NCI-H1105 treated with DMSO at 0.1 percent for 48 hours (cell line): ENCODE measurements at regions not wholly inside any gene's neighbourhood (a gene's known extent, or its start where the extent isn't known, plus 50 kb on each side); places are given as distances from the start of the nearest gene placed in this dataset.

Experiments
- DNase-seq: peaks from one replicate; lab custom pipeline; 2025; lab: John Stamatoyannopoulos, UW

DNA sequence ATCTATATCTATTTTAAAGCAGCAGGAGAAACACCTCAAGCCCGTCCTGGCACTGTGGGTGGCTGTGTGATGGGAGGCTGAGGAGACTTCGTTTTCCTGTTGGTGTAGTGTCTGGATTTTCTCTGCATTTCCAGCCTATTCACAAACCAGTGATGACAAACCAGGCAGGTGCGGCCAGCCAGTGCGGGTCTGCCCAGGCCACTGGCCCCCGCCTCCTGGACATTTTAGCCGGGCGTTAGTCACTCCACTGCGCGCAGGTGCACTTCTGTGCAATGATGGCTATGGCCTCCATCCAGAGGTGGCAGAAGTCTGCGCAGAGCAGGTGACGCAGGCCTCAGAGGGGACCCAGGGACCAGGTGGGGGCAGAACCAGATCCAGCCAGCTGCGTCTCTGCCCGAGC is 64.9 kb upstream of the PITRM1 start:
- DNase-seq = no peak

DNA sequence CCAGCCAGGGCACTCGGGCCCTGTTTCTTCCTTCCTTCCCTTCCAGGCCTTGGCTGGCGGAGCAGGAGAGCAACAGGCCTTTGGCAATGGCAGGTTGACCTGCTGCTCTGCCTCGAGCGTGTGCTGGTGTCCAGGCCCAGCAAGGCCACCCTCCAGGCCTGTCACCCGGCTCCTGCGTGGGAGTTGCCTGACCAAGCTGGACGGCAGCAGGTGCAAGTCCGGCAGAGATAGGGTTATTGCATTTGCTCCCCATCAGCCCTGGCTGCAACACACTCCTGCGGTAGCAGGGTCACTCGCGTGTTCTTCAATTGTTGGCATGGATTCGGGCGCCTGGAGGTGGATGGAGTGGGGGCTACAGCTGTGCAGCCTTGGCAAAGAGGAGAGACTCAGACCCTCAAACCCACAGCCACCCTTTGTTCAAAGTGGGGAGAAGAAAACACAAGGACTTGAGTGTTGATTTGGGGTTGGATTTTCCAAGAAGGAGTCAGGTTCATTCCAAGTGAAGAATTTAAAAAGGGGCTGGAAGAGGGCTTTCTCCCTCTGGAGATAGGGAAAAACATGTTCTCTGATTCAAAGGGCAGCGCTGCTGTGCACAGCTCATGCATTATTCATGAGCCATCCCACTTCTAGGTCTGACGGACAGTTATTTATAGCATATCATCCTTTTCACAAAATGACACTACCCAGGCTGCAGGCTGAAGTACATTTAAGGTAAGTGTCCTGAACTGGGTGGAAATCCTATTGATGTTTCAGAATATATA is 64.2 kb upstream of the PITRM1 start:
- no peak for DNase-seq

DNA sequence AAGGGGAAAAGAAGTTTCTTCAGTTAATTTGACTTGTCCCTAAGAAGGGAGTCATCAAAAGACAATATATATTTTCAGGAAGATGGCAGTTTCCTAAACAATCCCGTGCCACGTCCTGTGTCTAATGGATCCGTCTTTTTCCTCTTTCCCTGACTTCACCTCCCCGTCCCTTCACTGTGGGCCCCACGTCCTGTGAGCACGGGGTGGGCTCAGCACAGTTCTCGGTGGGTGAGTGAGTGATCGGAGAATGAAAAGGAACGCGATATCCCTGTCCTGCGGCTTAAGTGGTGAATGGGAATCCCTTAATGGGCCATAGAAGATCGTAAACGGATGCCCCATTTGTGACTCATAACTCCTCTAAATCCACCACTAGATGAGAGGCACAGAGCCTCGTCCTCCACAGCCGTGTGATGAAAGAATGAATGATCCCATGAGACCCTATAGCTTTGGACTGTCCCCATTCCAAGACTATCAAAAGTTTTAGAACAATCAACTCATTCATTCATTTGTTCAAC is 63.5 kb upstream of the PITRM1 start:
- DNase-seq = no peak

DNA sequence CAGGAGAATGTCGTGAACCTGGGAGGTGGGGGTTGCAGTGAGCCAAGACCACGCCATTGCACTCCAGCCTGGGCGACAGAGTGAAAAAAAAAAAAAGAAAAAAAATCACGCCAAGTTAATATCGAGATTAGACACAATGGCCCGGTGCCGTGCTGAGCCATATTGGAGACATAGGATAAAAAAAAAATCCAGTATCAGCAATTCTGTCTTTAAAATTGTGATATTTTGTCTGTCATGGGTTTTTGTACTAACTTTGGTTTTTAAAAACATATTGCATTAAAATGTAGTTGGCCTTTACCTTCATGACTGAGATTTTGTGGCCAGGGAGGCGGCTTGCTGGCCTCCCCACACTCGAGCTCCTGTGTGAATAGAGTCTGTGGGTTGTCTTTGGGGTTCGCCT is 62.8 kb upstream of the PITRM1 start:
- no peak for DNase-seq

DNA sequence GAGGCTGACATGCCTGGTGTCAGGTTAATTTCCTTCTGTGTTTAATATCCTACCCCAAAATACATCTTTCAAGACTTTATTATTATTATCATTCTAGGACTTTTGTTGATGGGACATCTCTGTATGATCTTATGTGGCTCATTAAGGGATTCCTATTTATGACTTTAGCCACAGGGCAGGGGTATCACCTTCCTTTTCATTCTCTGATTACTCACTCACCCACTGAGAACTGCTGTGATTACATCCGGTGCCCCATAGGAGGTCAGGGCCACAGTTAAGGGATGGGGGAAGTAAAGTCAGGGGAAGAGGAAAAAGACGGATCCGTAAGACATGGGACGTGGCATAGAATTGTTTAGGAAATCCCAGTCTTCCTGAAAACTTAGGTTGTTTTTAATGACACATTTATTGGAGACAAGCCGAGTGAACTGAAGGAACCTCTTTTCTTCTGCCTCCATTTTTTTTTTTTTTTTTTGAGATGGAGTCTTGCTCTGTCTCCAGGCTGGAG is 61.0 kb upstream of the PITRM1 start:
- no peak for DNase-seq

DNA sequence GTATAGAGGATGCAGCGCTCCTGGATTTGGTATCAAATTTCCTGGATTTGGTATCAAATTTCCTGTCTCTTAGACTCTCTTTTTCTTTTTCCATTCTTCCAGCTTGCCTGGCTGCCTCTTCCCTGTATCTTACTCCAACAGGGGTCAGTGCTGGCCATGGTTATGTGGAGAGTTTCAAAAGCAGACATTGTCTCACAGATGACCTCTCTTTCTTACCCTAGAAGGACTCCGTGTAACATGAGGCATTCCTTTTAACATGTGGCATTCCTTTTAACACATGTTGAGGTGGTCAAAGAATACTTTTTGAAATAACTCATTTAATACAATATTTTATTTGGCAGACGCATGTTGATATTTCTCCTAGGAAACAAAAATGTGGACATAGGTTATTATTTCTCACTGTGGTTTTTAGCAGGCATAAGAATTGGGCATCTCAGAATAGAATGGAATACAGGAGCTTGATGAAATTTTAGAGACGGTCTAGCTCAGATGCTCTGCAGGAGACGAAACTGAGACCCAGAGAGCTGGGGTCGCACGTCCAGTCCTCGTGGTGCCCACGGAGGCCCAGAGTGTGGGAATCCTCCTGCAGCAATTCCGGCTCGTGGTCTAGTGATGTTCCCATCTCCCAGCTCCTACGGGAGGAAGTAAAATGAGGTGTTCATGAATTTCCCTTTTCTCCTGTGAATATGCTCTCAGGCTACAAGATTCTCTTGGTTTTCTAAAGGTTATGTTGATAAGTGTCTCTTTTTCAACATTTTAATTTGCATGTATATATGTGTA is 59.6 kb upstream of the PITRM1 start:
- DNase-seq = no peak

DNA sequence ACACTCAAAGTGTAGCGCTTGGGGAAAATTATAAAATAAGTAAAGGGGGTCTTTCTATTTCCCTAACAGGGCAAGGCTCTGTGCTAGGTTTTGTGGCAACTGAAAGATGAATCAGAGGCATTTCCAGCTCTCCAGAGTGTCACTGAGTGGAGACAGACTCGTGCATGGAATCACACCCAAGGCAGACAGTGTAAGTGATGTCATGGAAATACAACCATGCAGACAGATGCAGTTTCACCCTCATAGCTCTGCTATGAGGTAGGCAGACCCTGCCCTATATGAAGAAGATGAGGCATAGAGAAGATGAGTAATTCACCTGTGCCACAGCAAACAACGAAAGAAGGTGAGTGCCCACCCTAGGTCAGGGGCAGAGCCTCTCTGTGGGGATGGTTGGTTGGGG is 57.2 kb upstream of the PITRM1 start:
- no peak for DNase-seq

DNA sequence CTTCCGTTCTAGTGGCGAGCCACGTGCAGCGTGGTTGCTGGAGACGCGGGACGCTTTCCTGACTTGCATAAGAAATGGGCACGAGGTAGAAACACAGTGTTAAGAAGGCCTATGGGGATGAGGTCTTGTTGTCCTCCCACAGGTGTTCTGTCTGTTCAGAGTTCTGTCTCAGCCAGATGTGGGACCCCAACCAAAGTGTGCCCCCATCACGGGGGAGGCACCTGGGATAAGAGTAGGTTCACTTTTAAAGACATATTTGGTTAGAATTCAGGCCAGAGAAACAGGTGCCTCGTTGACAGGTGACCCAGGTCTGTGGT is 56.0 kb upstream of the PITRM1 start:
- no peak for DNase-seq

DNA sequence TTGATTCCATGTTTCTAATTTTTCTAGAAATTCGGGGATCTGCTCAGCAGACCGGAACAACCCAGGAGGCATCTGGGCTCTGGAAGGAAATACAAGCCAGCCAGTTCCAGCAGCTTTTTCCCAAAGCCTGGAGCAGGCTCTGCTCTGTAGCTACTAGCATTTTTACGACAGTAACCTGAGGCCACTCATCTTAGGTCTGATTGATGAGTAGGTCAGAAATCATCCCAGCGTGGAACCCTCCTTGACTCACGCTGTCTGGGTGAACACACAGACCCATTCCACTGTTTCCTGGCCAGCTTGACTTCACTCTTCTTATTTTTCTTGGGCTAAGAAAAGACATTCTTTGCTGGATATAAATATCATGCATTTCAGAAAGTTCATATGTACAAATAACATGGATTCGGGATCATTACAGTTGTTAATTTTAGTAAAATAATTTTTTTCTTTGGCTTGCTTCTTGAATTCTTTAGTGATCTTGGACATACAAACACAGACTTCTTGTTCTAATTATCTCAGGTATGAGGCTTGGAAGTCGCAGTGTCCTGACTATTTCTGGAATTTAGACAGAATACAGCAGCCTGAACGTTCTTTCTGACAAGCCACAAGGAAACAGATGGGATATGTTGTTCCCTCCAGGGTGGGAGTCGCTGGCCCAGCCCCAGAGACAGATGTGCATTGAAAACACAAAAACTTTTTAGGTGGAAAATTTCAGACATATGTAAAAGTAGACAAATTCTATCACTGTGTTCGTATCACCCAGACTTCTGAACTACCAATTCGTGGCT is 54.6 kb upstream of the PITRM1 start:
- no peak for DNase-seq

DNA sequence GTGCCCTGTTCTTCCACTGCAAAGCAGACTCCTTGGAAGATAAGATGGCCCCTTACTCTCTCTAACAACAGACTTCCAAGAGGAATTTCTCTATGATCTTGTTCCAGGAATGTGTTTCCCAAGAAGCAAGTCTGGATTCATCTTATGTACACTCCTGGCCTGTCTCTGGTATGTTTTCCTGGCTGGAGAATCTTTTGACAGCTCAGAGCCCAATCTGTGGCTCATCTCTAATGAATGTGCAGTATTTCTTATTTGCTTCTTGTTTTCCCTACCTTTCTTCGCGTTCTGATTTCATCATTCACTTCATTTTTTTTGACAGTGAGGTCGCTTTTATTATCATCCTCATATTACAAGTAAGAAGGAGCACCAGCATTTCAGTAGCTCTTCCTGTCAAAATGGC is 53.0 kb upstream of the PITRM1 start:
- no peak for DNase-seq

DNA sequence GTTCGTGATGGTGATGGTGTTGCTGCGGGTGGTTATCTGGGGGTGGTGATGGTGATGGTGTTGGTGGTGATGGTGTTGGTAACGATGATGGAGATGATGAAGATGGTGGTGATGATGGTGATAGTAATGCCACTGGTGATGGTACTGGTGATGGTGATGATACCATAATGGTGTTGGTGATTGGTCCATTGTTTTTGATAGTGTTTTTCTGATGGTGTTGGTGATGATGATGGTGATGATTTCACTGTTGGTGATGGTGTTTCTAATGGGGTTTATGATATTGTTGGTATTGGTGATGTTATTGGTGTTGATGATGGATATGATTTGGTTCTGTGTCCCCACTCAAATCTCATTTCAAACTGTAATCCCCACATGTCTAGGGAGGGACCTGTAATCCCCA is 51.7 kb upstream of the PITRM1 start:
- no peak for DNase-seq

DNA sequence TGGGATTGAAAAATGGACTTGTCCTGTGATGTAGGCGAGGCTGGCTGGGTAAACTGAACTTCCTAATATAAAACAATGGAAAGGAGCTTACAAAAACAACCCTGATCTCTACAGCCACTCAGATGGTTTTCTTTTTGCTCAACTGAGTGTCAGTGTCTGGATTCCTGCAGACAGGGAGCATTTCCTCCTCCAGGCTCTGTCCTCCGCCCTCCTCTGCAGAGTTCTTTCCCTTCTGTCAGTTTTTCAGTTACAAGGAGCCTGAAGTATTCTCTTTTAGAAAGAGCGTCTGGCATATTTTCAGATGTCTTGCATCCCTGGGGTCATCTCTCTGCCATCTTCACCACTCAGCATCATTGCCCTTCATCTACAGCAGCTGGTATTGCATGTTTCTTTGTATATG is 50.0 kb upstream of the PITRM1 start:
- DNase-seq = no peak
